ENCODE measurements at regions not wholly inside any gene's neighbourhood (a gene's known extent, or its start where the extent isn't known, plus 50 kb on each side); places are given as distances from the start of the nearest gene placed in this dataset.

DNA sequence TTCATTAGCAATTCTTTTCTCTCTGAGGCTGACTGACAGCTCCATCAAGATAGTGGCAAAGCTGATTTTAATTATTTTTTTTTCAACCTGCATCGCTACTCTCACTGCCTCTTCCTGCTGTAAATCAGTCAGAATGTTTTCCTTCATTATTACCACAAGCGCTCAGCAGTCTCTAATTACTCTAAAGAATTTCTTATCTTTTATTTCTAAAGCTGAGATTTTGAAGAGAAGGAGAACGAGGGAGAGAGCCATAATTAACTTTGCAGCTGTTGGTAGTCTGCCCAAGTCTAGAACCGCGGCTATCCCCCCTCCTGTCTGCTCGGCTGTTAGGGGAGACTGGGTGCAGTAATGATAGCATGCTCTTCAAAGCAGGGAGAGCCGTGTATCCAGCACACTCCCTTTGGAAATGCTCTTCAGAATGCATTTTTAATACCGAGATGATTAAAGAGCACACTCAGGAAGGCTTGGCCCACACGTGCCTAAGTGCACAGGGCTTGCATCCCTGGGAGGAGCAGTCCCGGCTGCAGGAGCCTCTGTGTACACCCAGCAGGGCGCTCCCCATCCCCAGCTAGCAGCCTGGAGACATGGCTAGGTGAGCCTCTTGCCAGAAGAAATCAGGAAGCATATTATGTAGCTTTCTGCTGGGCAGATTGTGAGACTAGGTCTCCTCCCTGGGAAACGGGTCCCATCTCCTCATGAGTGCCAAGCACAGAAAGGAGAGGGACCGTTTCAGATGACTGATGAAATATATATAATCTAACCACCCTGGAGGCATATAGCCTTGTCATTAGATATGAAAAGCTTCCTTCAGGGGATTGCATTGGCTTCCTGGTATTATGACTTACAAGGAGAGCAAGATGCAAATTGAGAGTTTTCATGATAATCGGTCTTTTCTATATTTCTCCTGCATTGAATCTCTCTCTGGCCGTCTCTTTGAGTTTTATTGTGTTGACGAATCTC is 555.2 kb downstream of the CMPK2 start:
- ATAC-seq (replicated peaks in 1 of 2) (no peak), DNase-seq (no peak)
- H3K36me3 Mint-ChIP-seq (ENCODE audit: insufficient read depth in 2 of 2): no peaks in the 10 kb centered on the region
- H3K27ac Mint-ChIP-seq: no peak overlapping the region
- H3K9me3 Mint-ChIP-seq: no peaks in the 10 kb centered on the region
- no peaks in the 10 kb centered on the region for H3K27me3 Mint-ChIP-seq (ENCODE audit: low read depth)
- H3K4me3 Mint-ChIP-seq: no peak overlapping the region
- H3K4me1 Mint-ChIP-seq (ENCODE audit: low read depth): no peaks in the 10 kb centered on the region

DNA sequence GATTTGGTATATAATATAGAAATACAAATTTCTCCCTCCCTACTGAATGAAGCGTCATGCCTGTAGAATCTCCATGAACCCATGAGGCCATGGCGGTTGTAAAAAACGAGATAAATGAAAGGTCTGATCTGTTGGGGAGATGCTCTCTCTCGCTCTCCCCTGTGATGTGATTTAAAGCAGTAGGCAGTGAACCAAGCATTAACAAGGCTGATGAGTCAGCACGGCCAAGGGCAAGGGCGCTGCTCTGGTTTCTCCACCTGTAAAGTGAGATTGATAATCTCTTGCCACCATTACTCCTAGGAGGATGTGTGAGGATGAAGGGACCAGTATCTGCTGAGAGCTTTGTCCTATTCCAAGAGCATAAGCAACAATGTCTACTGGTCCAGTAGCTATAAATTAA is 553.3 kb downstream of the CMPK2 start:
- Mint-ChIP-seq H3K9me3 (no peaks in the 10 kb centered on the region), H3K4me1 (ENCODE audit: low read depth) (no peaks in the 10 kb centered on the region)

DNA sequence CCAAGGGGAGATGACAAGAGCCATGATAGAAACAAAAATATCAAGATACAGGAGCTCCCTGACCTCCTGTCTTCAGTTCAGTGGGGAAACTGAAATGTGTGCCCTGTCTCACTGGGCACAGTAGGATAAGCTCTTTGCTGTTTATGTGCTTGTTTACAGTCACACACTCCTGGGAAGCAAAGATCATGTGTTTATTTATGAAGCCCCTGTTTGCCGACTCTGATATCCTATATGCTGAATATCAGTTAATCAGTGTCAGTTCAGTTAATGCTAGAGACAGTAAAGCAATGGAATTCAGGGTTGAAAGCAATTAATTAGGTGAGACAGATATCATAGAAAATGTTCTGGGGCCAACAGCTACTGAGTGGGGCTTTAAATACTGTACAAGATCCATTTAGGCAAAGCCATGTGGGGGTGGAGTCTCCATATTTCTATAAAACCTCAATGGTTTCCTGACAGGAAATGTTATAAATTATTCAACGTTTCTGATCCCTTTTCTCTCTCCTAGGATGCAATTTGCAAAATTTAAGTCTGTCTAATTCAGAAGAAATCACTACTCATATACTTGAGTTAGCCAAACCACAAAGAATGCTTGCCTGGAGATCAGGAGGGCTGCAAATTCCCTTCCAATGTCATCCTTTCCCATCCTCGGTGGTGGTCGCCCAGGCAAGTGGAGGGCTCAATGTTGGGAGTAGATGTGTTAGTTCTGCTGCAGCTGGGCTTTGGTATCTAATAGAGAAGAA is 551.3 kb downstream of the CMPK2 start:
- no peak for ATAC-seq (replicated peaks in 1 of 2)
- no peak overlapping the region for H3K4me3 Mint-ChIP-seq
- no peak for DNase-seq
- H3K27me3 Mint-ChIP-seq (ENCODE audit: low read depth): no peaks in the 10 kb centered on the region
- H3K9me3 Mint-ChIP-seq: no peaks in the 10 kb centered on the region
- no peaks in the 10 kb centered on the region for H3K4me1 Mint-ChIP-seq (ENCODE audit: low read depth)
- H3K27ac Mint-ChIP-seq: no peak overlapping the region
- H3K36me3 Mint-ChIP-seq (ENCODE audit: insufficient read depth in 2 of 2): no peaks in the 10 kb centered on the region

More for the DNA sequence above, 553.3 kb downstream of the CMPK2 start:
- ATAC-seq (replicated peaks in 1 of 2): no peak
- H3K4me3 Mint-ChIP-seq: no peak overlapping the region
- H3K27me3 Mint-ChIP-seq (ENCODE audit: low read depth): no peaks in the 10 kb centered on the region
- no peak for DNase-seq
- no peaks in the 10 kb centered on the region for H3K36me3 Mint-ChIP-seq (ENCODE audit: insufficient read depth in 2 of 2)
- no peak overlapping the region for H3K27ac Mint-ChIP-seq

DNA sequence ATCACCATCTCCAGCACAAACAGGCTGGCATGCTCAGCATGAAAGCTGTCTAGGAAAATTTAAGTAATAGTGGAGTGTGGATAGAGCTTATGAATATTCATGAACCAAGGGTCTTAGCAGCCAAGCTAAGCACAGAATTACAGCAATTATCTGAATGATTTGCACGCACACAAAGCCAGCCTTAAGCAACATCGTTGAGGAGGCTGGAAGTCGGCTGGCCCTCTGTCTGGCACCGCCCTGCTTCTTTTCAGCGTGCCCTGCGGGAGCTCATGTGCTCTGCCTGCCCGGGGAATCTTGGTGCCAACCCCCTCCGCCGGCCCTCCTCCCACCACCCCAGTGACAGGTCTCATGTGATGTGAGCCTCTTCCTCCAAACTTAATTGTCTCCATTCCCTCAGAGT is 540.1 kb downstream of the CMPK2 start:
- ATAC-seq (replicated peaks in 1 of 2) (no peak), DNase-seq (no peak)
- H3K9me3 Mint-ChIP-seq: peaks cover 12 to 14% of the 10 kb centered on the region in 2 donors
- no peak overlapping the region for H3K27ac Mint-ChIP-seq
- H3K36me3 Mint-ChIP-seq (ENCODE audit: insufficient read depth in 2 of 2): peaks cover 0 to 2% of the 10 kb centered on the region in 2 donors
- no peaks in the 10 kb centered on the region for H3K27me3 Mint-ChIP-seq (ENCODE audit: low read depth)
- no peak overlapping the region for H3K4me3 Mint-ChIP-seq
- no peaks in the 10 kb centered on the region for H3K4me1 Mint-ChIP-seq (ENCODE audit: low read depth)

DNA sequence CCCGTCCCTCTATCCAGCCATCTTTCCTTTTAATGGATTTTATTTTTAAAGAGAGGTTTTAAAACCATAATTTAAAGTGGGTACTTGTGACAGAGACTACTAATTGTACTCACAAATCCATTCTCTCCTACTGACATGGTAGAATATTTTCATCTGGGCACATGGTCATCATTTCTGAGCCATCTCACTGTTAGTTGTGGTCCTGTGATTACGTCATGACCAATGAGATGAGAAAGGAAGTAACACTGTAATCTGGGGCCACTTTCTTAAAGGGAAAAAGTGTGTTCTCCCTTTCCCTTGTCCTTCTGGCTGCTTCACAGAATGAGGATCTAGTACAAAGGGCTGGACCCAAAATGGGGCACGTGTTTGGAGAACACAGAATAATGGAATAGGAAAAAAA is 538.7 kb downstream of the CMPK2 start:
- Mint-ChIP-seq H3K9me3 (peaks cover 12 to 15% of the 10 kb centered on the region in 2 donors), H3K27ac (no peak overlapping the region), H3K4me3 (no peak overlapping the region), H3K4me1 (ENCODE audit: low read depth) (no peaks in the 10 kb centered on the region), H3K36me3 (ENCODE audit: insufficient read depth in 2 of 2) (peaks cover 0 to 2% of the 10 kb centered on the region in 2 donors), H3K27me3 (ENCODE audit: low read depth) (no peaks in the 10 kb centered on the region)
- DNase-seq (no peak), ATAC-seq (replicated peaks in 1 of 2) (no peak)

DNA sequence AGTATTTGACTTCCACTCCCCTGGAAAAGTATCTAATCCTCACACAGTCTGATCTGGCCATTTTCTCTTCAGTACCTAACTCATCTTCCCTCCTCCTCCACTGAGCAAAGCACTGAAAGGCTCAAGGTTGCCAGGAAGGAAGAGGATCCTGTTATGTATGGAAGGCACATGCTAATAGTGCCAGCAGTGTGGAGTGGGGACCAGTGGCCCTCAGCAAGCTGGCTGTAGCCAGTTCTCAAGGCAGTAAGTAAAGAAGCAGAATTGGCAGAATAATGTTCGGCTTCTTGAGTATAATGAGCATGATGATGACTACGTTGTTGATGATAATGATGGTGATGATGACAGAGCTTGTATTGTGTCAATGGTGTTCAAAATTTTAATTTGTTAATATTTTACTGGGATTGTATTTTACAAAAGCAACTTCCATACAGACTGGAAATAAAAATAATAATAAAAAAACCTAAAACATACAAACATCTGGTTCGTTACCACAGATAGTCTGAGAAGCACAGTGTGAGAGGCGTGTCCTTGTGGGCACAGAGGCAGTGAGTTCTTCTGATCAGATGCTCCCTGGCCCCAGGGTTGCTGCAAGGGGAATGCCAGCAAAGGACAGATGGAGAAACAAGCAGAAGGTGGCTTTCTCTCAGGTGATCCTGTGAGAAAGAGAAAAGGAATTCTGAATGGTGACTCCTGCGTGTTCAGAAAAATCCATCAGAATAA is 528.8 kb downstream of the CMPK2 start:
- ATAC-seq (replicated peaks in 1 of 2) (no peak), DNase-seq (no peak)
- Mint-ChIP-seq H3K9me3 (peaks cover 0 to 2% of the 10 kb centered on the region in 2 donors), H3K27ac (no peak overlapping the region), H3K36me3 (ENCODE audit: insufficient read depth in 2 of 2) (no peaks in the 10 kb centered on the region), H3K4me3 (no peak overlapping the region), H3K27me3 (ENCODE audit: low read depth) (no peaks in the 10 kb centered on the region), H3K4me1 (ENCODE audit: low read depth) (no peaks in the 10 kb centered on the region)

DNA sequence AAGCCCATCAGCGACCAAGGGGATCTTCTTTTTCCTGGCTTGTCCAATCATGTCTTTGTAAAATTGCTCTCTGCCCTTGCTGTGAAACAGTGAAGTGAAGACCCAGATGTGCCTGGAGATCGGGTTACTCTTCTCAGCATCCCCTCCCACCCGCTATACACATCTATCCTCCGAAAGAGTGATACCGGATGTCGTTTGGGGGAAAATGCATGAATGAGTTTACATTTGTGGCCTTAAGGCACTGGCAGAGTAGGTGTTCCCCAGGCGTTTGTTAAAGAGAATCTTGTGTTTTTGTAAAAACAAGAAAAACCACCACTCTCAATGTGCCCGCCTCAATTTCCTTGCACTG is 528.3 kb downstream of the CMPK2 start:
- H3K9me3 Mint-ChIP-seq: no peaks in the 10 kb centered on the region
- DNase-seq: no peak
- no peaks in the 10 kb centered on the region for H3K4me1 Mint-ChIP-seq (ENCODE audit: low read depth)
- H3K27ac Mint-ChIP-seq: no peak overlapping the region
- no peaks in the 10 kb centered on the region for H3K27me3 Mint-ChIP-seq (ENCODE audit: low read depth)
- ATAC-seq (replicated peaks in 1 of 2): no peak
- no peak overlapping the region for H3K4me3 Mint-ChIP-seq
- H3K36me3 Mint-ChIP-seq (ENCODE audit: insufficient read depth in 2 of 2): no peaks in the 10 kb centered on the region

DNA sequence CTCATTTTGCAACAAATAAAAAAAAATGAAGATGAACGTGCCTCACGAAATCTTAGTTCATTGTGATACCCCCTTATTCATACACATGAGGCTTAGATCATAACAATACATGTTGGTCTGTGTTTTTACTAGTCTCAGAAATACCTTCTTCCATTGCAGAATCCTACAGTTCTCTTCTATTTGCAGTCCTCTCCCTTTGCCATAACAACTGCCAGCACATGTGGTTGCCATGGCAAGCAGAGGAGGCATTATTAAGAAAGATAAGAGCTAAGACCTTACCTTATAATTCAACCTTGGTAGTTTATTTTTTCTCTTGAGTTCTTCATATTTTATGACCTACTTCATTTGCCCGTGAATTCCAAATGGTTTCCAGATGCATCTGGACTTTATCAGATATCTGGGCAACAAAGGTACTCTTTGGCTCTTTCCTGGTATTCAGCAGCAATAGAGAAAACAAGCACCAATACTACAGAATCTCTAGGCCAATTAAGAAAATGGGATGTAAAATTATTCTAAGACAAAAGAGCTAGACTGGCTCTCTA is 524.0 kb downstream of the CMPK2 start:
- no peaks in the 10 kb centered on the region for H3K4me1 Mint-ChIP-seq (ENCODE audit: low read depth)
- H3K27me3 Mint-ChIP-seq (ENCODE audit: low read depth): no peaks in the 10 kb centered on the region
- H3K27ac Mint-ChIP-seq: no peak overlapping the region
- H3K9me3 Mint-ChIP-seq: no peaks in the 10 kb centered on the region
- H3K4me3 Mint-ChIP-seq: no peak overlapping the region
- no peaks in the 10 kb centered on the region for H3K36me3 Mint-ChIP-seq (ENCODE audit: insufficient read depth in 2 of 2)
- ATAC-seq (replicated peaks in 1 of 2): no peak
- no peak for DNase-seq

DNA sequence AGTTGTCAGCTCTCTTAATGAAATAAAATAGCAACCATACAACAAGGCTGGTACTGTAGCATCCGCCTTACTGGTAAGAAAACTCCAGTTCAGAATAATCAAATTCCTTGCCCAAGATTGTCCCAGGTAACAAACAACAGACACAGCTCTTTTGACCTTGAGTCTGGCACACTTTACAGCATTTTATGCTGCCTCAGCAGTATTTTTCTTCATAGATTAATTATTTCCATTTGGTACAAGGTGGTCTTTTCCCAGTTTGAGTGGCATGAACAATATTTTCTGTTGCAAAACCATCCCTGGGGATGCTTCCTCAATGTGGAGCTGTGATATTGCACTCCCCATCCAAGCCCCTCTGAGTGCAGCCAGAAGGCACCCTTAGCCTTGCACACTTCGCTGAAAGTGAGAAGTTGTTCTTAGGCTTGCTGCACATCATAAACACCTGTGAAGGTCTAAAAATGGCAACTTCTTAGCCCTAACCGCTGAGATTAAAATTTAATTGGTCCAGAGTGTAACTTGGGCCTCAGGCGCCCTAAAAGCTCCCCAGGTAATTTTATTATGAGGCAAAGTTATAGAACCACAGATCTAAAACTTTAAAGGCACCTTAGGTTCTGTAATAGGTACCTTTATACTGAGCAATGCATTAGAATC is 523.3 kb downstream of the CMPK2 start:
- Mint-ChIP-seq H3K27me3 (ENCODE audit: low read depth) (no peaks in the 10 kb centered on the region), H3K27ac (no peak overlapping the region), H3K4me1 (ENCODE audit: low read depth) (no peaks in the 10 kb centered on the region), H3K9me3 (no peaks in the 10 kb centered on the region), H3K36me3 (ENCODE audit: insufficient read depth in 2 of 2) (no peaks in the 10 kb centered on the region), H3K4me3 (no peak overlapping the region)
- ATAC-seq (replicated peaks in 1 of 2): no peak
- no peak for DNase-seq

DNA sequence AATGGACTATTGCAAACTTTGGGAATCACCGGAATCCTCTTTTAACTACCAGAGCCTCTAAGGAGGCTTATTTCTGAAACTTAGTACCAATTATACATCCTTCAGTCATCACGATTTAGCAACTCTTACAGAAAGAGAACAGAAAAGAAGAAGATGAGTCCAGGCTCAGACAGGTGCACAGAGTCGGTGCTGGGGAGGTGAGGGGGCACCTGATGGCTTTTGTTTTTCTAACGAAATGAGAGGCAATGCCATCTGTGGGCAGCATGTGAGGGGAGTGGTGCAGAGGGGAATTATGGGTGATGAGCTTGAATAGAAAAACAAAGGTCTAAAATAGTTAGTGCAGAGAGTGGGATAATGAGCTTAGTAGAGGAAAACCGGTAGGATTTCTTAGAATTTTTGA is 522.6 kb downstream of the CMPK2 start:
- Mint-ChIP-seq H3K4me3 (no peak overlapping the region), H3K27ac (no peak overlapping the region), H3K36me3 (ENCODE audit: insufficient read depth in 2 of 2) (no peaks in the 10 kb centered on the region), H3K9me3 (no peaks in the 10 kb centered on the region), H3K4me1 (ENCODE audit: low read depth) (no peaks in the 10 kb centered on the region), H3K27me3 (ENCODE audit: low read depth) (no peaks in the 10 kb centered on the region)
- no peak for DNase-seq
- ATAC-seq (replicated peaks in 1 of 2): no peak

DNA sequence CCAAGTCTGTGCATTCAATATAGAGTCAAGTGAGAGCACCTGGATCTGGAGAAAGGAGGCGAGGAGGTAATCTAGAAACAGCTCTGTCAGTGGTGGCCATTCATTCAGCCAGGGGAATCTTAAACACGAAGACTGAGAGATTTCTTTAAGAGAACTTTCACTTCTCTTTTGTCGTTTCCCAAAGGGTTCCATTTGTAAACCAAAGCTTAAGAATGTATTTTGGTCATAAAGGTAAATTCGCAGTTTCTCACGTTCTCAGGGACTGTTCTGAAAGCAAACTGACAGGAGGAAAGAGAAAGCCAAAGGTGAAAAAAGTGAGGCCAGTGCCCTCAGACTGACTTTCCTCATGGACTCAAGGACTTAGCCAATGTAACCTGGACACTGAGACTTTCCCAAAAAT is 513.5 kb downstream of the CMPK2 start:
- Mint-ChIP-seq H3K27ac (no peak overlapping the region), H3K4me3 (no peak overlapping the region), H3K4me1 (ENCODE audit: low read depth) (no peaks in the 10 kb centered on the region), H3K9me3 (no peaks in the 10 kb centered on the region), H3K27me3 (ENCODE audit: low read depth) (no peaks in the 10 kb centered on the region), H3K36me3 (ENCODE audit: insufficient read depth in 2 of 2) (no peaks in the 10 kb centered on the region)
- ATAC-seq (replicated peaks in 1 of 2): no peak
- no peak for DNase-seq

DNA sequence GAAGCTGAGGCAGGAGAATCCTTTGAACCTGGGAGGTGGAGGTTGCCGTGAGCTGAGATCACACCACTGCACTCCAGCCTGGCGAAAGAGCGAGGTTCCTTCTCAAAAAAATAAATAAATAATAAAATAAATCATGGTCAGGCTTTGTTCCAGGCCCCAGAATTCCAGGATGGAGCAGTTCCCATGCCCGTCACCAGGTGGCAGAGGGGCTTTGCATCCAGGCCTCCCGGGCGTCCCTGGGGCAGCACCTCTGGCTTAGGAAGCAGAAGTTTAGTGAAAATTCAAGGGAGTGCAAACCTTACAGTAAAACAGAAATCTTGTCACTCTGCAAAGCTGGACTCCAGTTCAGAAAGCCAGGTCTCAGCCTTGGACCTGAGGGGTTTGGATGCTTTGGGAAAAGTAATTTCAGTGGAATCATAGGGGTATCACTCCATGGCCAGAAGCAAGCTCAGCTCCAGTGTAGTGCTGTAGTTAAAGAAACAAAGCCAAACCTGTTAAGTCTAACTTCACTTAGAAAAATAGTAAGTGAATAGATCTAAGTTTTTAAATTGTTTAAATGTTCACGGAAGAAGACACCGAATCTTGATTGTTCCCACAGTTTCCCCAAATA is 512.7 kb downstream of the CMPK2 start:
- H3K9me3 Mint-ChIP-seq: no peaks in the 10 kb centered on the region
- no peaks in the 10 kb centered on the region for H3K27me3 Mint-ChIP-seq (ENCODE audit: low read depth)
- H3K27ac Mint-ChIP-seq: no peak overlapping the region
- no peaks in the 10 kb centered on the region for H3K36me3 Mint-ChIP-seq (ENCODE audit: insufficient read depth in 2 of 2)
- H3K4me1 Mint-ChIP-seq (ENCODE audit: low read depth): no peaks in the 10 kb centered on the region
- H3K4me3 Mint-ChIP-seq: no peak overlapping the region
- no peak for DNase-seq
- no peak for ATAC-seq (replicated peaks in 1 of 2)
